Hippocampal formation (tissue), 2 donors: ENCODE measurements at regions not wholly inside any gene's neighbourhood (a gene's known extent, or its start where the extent isn't known, plus 50 kb on each side); places are given as distances from the start of the nearest gene placed in this dataset.

Experiments
- DNase-seq, 2 donors: peaks; one replicate each; lab custom pipeline; 2025; lab: John Stamatoyannopoulos, UW

GRCh38 chr16:65679785-65680184 lies 557.9 kb upstream of the CDH11 start:
- no peak for DNase-seq

- no peak for DNase-seq
These were observed 553.3 kb upstream of the CDH11 start for GRCh38 chr16:65675161-65675560.

GRCh38 chr16:65672960-65673359 lies 551.1 kb upstream of the CDH11 start:
- no peak for DNase-seq

- DNase-seq = no peak
These were observed 549.2 kb upstream of the CDH11 start for GRCh38 chr16:65671071-65671470.

GRCh38 chr16:65668064-65668595 lies 546.3 kb upstream of the CDH11 start:
- DNase-seq = no peak

- no peak for DNase-seq
These were observed 545.2 kb upstream of the CDH11 start for GRCh38 chr16:65667011-65667578.

- DNase-seq = no peak
These were observed 544.5 kb upstream of the CDH11 start for GRCh38 chr16:65666132-65666941.

- no peak for DNase-seq
These were observed 543.7 kb upstream of the CDH11 start for GRCh38 chr16:65665586-65665985.

GRCh38 chr16:65663774-65664173 lies 541.9 kb upstream of the CDH11 start:
- DNase-seq = no peak

GRCh38 chr16:65662256-65662655 lies 540.4 kb upstream of the CDH11 start:
- no peak for DNase-seq

DNA sequence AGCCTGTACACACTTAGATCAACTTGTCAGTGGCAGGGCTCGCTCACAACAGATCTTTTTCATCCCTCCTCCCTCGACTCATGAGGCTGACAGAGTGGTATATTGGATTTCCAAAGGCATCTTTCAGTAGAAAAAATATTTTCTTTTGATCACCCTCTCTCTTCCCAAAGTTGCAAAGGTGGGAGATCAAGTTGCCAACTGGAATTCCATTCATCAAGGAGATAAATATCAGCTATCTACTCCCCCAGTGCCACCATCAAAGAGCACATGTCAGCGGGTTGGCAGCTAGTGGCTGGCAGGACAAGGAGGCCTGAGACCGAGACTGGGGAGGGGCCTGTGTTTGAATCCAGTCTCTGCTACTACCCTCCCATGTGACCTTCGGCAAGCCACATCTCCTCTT lies 539.7 kb upstream of the CDH11 start:
- no peak for DNase-seq

DNA sequence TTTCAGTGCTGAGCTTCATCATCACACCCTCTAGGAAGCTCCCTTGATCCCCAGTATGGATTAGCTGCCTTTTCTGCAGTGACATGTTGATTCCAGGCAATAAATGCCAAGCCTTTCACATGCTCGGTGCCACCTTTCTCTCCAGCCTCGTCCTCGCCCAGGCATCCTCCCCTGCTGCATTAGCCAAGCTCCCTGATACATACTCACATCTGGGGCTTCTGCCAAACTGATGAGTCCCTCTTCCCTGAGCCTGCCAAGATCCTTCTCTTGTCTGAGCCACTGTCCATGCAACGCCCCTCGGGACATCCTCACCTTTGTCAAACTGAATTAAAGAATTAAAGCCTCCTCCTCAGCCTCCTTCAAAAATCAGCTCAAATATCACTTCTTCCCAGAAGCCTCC lies 538.5 kb upstream of the CDH11 start:
- DNase-seq = no peak

DNA sequence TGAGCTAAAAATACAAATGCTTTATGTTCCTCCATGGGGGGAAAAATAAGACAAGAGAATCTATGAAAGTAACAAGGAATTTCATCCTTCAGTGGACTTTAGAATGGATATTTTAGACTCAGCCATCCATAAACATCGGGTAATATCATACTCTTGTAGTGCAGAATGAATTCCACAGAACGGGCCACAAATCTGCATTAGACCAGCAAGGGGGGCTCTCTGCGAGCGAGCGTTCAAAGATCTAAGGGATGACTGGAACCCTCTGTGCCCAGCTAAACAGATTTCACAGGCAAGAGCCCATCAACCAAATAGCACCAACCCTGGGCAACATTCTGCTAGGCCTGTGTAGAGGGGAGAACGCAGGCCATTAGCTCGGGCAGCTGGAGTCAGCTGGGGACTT lies 537.9 kb upstream of the CDH11 start:
- no peak for DNase-seq

DNA sequence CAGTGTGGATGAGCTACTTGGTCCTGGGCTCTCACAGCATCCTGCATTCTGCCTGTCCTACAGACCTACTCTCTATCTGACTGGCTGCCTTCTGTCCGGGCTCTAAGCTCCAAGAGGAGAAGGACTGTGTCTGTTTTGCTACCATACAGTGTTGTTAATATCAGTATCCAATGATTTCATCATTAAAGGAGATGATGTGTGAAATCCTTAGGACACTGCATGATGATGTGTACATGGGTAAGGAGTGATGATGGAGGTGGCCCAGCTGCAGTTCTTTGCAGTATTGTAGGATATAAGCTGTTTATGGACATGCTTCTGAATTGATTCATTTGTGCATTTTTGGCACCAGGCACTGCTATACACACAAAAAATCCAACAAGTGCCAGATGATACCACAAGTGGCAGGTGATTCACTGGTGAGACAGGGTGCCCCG lies 536.9 kb upstream of the CDH11 start:
- no peak for DNase-seq

GRCh38 chr16:65658349-65658748 lies 536.5 kb upstream of the CDH11 start:
- no peak for DNase-seq

DNA sequence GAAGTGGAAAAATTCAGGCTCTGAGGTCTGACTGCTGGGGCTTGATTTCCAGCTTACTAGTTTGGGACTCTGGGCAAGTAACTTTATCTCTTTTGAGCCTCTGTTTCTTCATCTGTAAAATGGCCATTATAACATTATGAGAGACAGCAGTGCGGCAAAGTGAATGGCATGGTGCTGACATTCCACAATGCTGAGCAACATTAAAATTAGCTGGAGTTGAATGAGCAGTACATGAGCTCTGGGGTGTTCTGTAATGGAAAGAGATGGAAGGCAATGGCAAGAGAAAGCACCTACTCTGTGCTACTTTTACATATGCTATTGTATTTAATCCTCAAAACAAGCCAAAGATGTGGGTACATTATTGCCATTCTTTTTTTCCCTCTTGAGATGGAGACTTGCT lies 535.7 kb upstream of the CDH11 start:
- no peak for DNase-seq

DNA sequence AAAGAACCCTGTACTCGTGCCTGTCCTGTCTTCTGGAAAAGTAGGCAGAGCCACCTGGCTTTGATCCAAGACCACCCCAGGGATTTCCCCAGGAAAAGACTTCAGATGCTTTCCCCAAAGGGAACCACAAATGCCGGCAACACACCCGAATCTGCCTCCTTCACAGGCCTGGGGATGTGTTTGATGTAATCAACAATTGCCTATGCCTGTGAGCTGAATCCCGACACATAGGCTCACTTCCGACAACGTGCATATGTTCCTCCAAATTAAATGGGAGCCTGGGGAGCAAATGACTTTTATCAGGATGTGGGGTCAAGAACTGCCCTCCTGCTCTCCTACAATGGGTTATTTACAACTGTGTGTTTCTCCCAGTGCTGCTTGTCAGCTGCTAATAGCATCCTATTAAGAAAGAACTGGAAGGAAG lies 535.2 kb upstream of the CDH11 start:
- DNase-seq = no peak

- DNase-seq = no peak
These were observed 533.9 kb upstream of the CDH11 start for GRCh38 chr16:65655802-65656201.

DNA sequence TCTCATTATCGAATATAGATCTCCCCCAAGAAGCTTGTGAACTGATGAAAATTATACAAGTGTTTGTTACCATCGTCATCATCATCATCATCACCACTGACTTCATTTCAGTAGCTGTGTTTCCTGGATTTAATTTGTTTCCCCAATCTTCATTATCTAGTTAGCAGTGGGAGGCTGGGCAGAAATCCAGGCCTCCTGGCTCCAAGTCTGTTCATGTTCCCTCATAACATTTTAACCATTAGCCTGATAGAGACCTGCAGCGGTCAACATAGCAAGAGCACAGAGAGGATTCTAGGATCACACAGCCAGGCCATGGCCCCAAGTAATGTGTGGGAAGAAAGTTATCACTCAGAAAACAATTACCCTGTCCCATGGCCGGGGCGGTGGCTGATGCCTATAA lies 526.2 kb upstream of the CDH11 start:
- no peak for DNase-seq

DNA sequence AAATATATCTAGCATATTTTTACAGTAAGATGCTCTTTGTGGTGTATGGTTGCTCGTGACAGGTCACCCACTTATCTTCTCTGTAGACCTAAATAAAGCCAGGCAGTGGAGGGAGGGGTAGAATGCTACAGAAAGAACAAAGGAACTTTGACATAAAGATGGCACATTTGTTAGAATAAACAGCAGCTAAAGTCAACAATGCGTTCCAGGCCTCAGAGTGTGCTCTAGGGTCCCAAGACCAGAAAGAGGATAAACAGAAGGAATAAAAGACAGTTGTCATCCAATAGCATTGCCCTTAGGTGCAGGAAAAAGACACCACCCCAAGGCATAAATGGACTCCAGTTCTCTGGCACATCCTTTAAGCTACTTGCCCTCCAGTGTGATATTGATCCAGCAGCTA lies 523.0 kb upstream of the CDH11 start:
- no peak for DNase-seq

DNA sequence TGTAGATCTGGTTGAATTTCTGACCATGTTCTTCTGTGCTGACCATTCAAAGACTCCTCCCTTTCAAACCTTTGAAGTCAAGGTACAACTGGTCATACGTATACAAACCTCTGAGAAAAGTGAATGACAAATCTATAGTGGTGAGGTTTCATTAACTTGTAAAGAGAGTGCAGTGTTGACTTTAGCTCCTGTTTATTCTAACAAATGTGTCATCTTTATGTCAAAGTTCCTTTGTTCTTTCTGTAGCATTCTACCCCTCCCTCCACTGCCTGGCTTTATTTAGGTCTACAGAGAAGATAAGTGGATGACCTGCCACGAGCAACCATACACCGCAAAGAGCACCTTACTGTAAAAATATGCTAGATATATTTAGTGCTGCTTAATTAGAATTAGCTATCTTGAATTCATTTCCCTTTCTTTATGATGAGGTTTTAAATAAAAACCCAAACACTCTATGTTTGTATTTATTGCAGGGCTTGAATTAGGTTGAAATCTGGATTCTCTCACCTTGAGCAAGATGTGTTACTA lies 520.0 kb upstream of the CDH11 start:
- DNase-seq = no peak

DNA sequence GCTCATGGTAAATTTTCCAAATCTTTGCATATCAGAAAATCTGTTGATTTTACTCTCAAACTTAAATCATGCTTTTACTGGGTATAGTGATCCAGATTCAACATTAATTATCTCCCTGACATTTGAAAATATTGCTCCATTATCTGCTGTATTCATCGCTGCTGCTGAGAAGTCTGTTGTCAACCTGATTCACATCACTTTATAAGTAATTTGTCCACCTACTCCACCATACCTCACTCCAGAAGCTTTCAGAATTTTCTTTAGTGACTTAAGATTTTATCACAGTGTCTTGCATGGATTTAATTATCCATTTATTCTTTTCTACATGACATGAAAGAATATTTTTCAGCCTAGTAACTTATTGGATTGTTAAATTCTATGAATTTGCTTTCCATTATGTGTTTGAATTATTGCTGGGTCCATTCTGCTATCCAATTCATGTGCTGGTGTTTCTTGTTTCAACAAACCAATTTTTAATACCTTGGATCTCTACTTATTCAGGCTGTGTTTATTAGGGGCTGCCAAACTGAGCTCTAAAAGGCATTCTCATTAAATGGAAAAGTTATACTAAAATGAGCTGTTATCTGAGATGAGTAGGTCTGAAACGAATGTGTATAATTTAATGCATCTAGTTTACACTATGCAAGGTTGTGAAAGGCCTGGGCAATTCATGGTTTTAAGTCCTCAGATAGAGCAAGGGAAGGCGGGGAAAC lies 519.3 kb upstream of the CDH11 start:
- no peak for DNase-seq

- no peak for DNase-seq
These were observed 513.0 kb upstream of the CDH11 start for GRCh38 chr16:65634833-65635232.
